KMS-11 (cell line): ENCODE measurements at regions not wholly inside any gene's neighbourhood (a gene's known extent, or its start where the extent isn't known, plus 50 kb on each side); places are given as distances from the start of the nearest gene placed in this dataset.

ENCODE experiments used
- H2AFZ ChIP-seq: fragments of 200-600 bp; sonication (generic); 2 replicates; pipeline ENCODE4 v1.6.1; 2016; ENCODE audit warnings: antibody characterized with exemption, mixed run types, low read depth
- H3K27ac ChIP-seq: fragments of 200-600 bp; sonication (generic); 2 replicates; pipeline ENCODE4 v1.6.1; 2016; ENCODE audit warnings: mild to moderate bottlenecking, mixed run types
- H3K27me3 ChIP-seq: fragments of 200-600 bp; sonication (generic); 2 replicates; pipeline ENCODE4 v1.6.1; 2017; ENCODE audit warnings: mild to moderate bottlenecking, low read depth, mixed run types, moderate library complexity; ENCODE audit not compliant: insufficient read depth
- H3K36me3 ChIP-seq: fragments of 200-600 bp; sonication (generic); 2 replicates; pipeline ENCODE4 v1.6.1; 2017; ENCODE audit warnings: mild to moderate bottlenecking, mixed run types; ENCODE audit not compliant: insufficient read depth
- H3K4me1 ChIP-seq: fragments of 200-600 bp; sonication (generic); 2 replicates; pipeline ENCODE4 v1.6.1; 2016; ENCODE audit warnings: mild to moderate bottlenecking, low read depth, mixed run types; ENCODE audit not compliant: poor library complexity, severe bottlenecking
- H3K4me2 ChIP-seq: fragments of 200-600 bp; sonication (generic); 2 replicates; pipeline ENCODE4 v1.7.0; 2016; ENCODE audit warnings: mild to moderate bottlenecking, mixed run types
- H3K4me3 ChIP-seq: fragments of 200-600 bp; sonication (generic); IDR thresholded peaks from 2 replicates; pipeline ENCODE4 v1.6.1; 2017; ENCODE audit warnings: low read depth, low read length, mixed read lengths; ENCODE audit not compliant: insufficient read depth
- H3K79me2 ChIP-seq: fragments of 200-600 bp; sonication (generic); 2 replicates; pipeline ENCODE4 v1.6.1; 2016; ENCODE audit warnings: low read depth, mixed run types; ENCODE audit not compliant: insufficient read depth
- H3K9ac ChIP-seq: fragments of 200-600 bp; sonication (generic); 2 replicates; pipeline ENCODE4 v1.6.1; 2016; ENCODE audit warnings: mild to moderate bottlenecking, mixed run types
- H4K20me1 ChIP-seq: fragments of 200-600 bp; sonication (generic); 2 replicates; pipeline ENCODE4 v1.6.1; 2016; ENCODE audit warnings: mild to moderate bottlenecking, mixed run types; ENCODE audit not compliant: insufficient read depth
- CTCF ChIP-seq: fragments of 200-600 bp; sonication (generic); conservative IDR thresholded peaks from 2 replicates; pipeline ENCODE4 v1.6.1; 2017; ENCODE audit warnings: low read depth, mild to moderate bottlenecking, antibody characterized with exemption, low read length, moderate library complexity, mixed read lengths

GRCh38 chr3:105923140-105923539 lies 54.3 kb upstream of the CBLB start:
- Histone ChIP-seq H3K4me3 (no peak overlapping the region), H3K36me3 (no peaks in the 10 kb centered on the region), H3K9ac (no peak overlapping the region), H3K79me2 (no peaks in the 10 kb centered on the region), H3K27ac (no peak overlapping the region), H3K27me3 (no peaks in the 10 kb centered on the region), H3K4me1 (no peaks in the 10 kb centered on the region), H2AFZ (no peak overlapping the region), H4K20me1 (no peaks in the 10 kb centered on the region), H3K4me2 (no peak overlapping the region)
- TF ChIP-seq CTCF: no peak

DNA sequence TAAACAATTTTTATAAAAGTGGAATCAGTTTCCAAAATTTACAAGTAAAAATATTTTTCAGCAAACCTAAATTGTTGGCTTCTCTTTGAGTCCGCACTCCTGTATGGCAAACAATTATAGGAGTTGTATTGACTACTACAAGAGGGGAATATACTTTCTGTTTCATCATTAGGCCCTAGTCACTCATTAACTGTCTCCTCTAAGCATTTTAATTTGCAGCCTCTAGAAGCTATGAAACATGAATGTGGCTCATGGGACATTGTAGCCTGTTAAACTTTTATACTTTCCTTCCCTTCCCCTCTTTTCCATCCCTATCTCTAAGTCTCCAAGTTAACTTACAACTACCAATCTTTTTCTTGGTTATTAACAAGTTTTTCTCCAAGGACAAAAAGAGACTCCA lies 58.9 kb upstream of the CBLB start:
- no peaks in the 10 kb centered on the region for H4K20me1 ChIP-seq
- H3K27ac ChIP-seq: no peak overlapping the region
- no peak for TF ChIP-seq CTCF

DNA sequence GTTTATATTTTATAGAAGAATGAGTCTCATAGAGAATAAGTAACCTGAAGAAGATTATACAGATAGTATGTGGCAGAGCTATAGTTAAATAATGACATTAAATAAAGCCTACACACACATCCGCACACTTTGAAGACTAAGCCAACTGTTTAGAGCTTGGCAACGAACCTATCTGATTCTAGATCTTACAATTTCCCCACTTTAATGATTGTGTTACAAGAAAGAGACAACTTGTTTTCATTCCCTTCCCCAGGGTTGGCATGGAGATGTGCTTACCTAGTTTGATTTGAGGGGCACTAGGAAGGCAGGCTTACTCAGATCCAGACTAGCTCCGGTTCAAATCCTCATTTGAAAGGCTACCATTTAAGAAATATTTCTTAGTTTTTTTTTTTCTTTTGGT lies 61.9 kb upstream of the CBLB start:
- Histone ChIP-seq H3K4me1 (no peaks in the 10 kb centered on the region), H3K9ac (no peak overlapping the region), H3K27ac (no peak overlapping the region), H3K4me3 (no peak overlapping the region), H4K20me1 (no peaks in the 10 kb centered on the region), H2AFZ (no peak overlapping the region), H3K4me2 (no peak overlapping the region), H3K36me3 (no peaks in the 10 kb centered on the region), H3K79me2 (no peaks in the 10 kb centered on the region), H3K27me3 (no peaks in the 10 kb centered on the region)
- TF ChIP-seq CTCF: no peak

More for the DNA sequence above, 58.9 kb upstream of the CBLB start:
- no peaks in the 10 kb centered on the region for H3K27me3 ChIP-seq
- no peak overlapping the region for H3K9ac ChIP-seq
- H3K4me2 ChIP-seq: no peak overlapping the region
- no peaks in the 10 kb centered on the region for H3K36me3 ChIP-seq
- no peaks in the 10 kb centered on the region for H3K79me2 ChIP-seq
- no peak overlapping the region for H2AFZ ChIP-seq
- no peak overlapping the region for H3K4me3 ChIP-seq
- H3K4me1 ChIP-seq: no peaks in the 10 kb centered on the region

DNA sequence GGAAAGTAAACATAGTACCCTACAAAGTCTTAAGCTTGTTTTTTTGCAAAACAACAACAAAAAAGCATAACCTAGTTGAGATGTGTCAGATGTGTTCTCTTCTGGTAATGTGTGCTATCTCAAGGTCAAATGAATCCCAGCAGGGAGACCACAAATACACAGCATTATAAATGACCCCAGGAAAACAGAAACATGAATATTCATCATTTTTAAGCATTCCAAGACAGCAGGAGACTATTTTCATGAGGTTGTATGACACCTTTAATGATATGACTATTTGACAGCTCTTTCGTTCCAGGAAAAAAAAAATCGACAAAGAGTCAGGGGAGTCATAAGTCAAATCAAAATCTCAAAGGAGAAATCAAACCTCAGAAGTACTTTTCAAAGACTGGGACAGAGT lies 62.7 kb upstream of the CBLB start:
- H3K4me3 ChIP-seq: no peak overlapping the region
- H3K27me3 ChIP-seq: no peaks in the 10 kb centered on the region
- H3K4me1 ChIP-seq: no peaks in the 10 kb centered on the region
- no peak for TF ChIP-seq CTCF
- H3K27ac ChIP-seq: no peak overlapping the region
- no peak overlapping the region for H2AFZ ChIP-seq
- no peak overlapping the region for H3K4me2 ChIP-seq
- H3K36me3 ChIP-seq: no peaks in the 10 kb centered on the region
- H3K79me2 ChIP-seq: no peaks in the 10 kb centered on the region
- no peak overlapping the region for H3K9ac ChIP-seq
- no peaks in the 10 kb centered on the region for H4K20me1 ChIP-seq

DNA sequence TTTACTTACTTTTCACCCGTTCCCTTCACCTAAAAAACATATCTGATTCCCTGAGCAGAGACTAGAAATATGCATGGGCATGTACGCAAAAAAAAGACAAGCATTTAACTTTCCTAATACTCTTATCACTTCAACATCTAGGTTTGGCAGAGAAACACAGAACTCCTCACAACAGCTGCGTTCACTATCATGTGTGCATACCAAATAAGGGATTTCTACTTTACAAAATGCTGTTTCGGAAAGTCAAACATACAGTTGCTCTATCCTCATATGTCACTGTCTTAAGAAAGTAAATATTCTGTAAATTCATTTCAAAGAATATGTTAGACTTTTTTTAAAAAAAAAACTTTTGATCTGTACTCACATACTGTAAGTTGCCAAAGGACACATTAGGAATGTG lies 65.1 kb upstream of the CBLB start:
- H3K27ac ChIP-seq: no peak overlapping the region
- H3K27me3 ChIP-seq: no peaks in the 10 kb centered on the region
- H4K20me1 ChIP-seq: no peaks in the 10 kb centered on the region
- no peak for TF ChIP-seq CTCF
- H3K9ac ChIP-seq: no peak overlapping the region
- H2AFZ ChIP-seq: no peak overlapping the region
- no peak overlapping the region for H3K4me2 ChIP-seq
- H3K4me3 ChIP-seq: no peak overlapping the region
- no peaks in the 10 kb centered on the region for H3K36me3 ChIP-seq
- no peaks in the 10 kb centered on the region for H3K79me2 ChIP-seq
- no peaks in the 10 kb centered on the region for H3K4me1 ChIP-seq
